ENCODE measurements at regions not wholly inside any gene's neighbourhood (a gene's known extent, or its start where the extent isn't known, plus 50 kb on each side); places are given as distances from the start of the nearest gene placed in this dataset.

GRCh38 chr11:93902921-93903320 lies 52.5 kb upstream of the VSTM5 start:
- no peaks in the 10 kb centered on the region for H4K20me1 ChIP-seq (ENCODE audit: insufficient read depth, low read length)
- no peak overlapping the region for H3K9ac ChIP-seq (ENCODE audit: low read depth, low read length)
- H3K36me3 ChIP-seq (ENCODE audit: insufficient read depth, low read length), result no peaks in the 10 kb centered on the region
- TF ChIP-seq CTCF (IDR thresholded peaks at IDR 0.05; ENCODE audit: borderline replicate concordance, extremely low read depth, low read length, poor library complexity, severe bottlenecking), result no peak
- TF ChIP-seq EZH2 (IDR thresholded peaks at IDR 0.05; ENCODE audit: borderline replicate concordance, low read depth, low read length, severe bottlenecking), result no peak
- no peaks in the 10 kb centered on the region for H3K9me3 ChIP-seq (ENCODE audit: insufficient read depth, low read length, severe bottlenecking)
- H3K27me3 ChIP-seq (ENCODE audit: insufficient read depth, low read length, poor library complexity), result peaks cover 9% of the 10 kb centered on the region
- H2AFZ ChIP-seq (ENCODE audit: low read depth, low read length), result no peak overlapping the region
- H3K79me2 ChIP-seq (ENCODE audit: insufficient read depth, low read length), result no peaks in the 10 kb centered on the region
- no peak overlapping the region for H3K4me2 ChIP-seq (ENCODE audit: insufficient read depth, low read length)
- H3K27ac ChIP-seq (ENCODE audit: low read length), result no peak overlapping the region
- H3K4me3 ChIP-seq (ENCODE audit: low read depth in 1 of 2, low read length in 2 of 2), result no peak overlapping the region
- no peaks in the 10 kb centered on the region for H3K4me1 ChIP-seq (ENCODE audit: insufficient read depth, low read length)
- no peak for ATAC-seq (ENCODE audit: insufficient read depth, low read depth)
- DNase-seq, result no peak

- Histone ChIP-seq H3K4me2 (ENCODE audit: insufficient read depth, low read length) (no peak overlapping the region), H3K4me1 (ENCODE audit: insufficient read depth, low read length) (no peaks in the 10 kb centered on the region), H3K36me3 (ENCODE audit: insufficient read depth, low read length) (no peaks in the 10 kb centered on the region), H2AFZ (ENCODE audit: low read depth, low read length) (no peak overlapping the region), H3K27me3 (ENCODE audit: insufficient read depth, low read length, poor library complexity) (peaks cover 9% of the 10 kb centered on the region), H3K4me3 (ENCODE audit: low read depth in 1 of 2, low read length in 2 of 2) (no peak overlapping the region), H3K79me2 (ENCODE audit: insufficient read depth, low read length) (no peaks in the 10 kb centered on the region), H3K27ac (ENCODE audit: low read length) (no peak overlapping the region), H4K20me1 (ENCODE audit: insufficient read depth, low read length) (no peaks in the 10 kb centered on the region), H3K9me3 (ENCODE audit: insufficient read depth, low read length, severe bottlenecking) (no peaks in the 10 kb centered on the region), H3K9ac (ENCODE audit: low read depth, low read length) (no peak overlapping the region)
- DNase-seq (no peak), ATAC-seq (ENCODE audit: insufficient read depth, low read depth) (no peak)
- TF ChIP-seq EZH2 (IDR thresholded peaks at IDR 0.05; ENCODE audit: borderline replicate concordance, low read depth, low read length, severe bottlenecking) (no peak), CTCF (IDR thresholded peaks at IDR 0.05; ENCODE audit: borderline replicate concordance, extremely low read depth, low read length, poor library complexity, severe bottlenecking) (no peak)
Measured at GRCh38 chr11:93903989-93904388, 53.6 kb upstream of the VSTM5 start.

GRCh38 chr11:93904716-93905115 lies 54.3 kb upstream of the VSTM5 start:
- no peak for DNase-seq

More at GRCh38 chr11:93904716-93905115, 54.3 kb upstream of the VSTM5 start:
- Histone ChIP-seq H4K20me1 (ENCODE audit: insufficient read depth, low read length) (no peaks in the 10 kb centered on the region), H3K9ac (ENCODE audit: low read depth, low read length) (no peak overlapping the region), H2AFZ (ENCODE audit: low read depth, low read length) (no peak overlapping the region), H3K36me3 (ENCODE audit: insufficient read depth, low read length) (no peaks in the 10 kb centered on the region), H3K4me2 (ENCODE audit: insufficient read depth, low read length) (no peak overlapping the region), H3K79me2 (ENCODE audit: insufficient read depth, low read length) (no peaks in the 10 kb centered on the region), H3K27ac (ENCODE audit: low read length) (no peak overlapping the region), H3K9me3 (ENCODE audit: insufficient read depth, low read length, severe bottlenecking) (no peaks in the 10 kb centered on the region), H3K27me3 (ENCODE audit: insufficient read depth, low read length, poor library complexity) (peaks cover 9% of the 10 kb centered on the region), H3K4me1 (ENCODE audit: insufficient read depth, low read length) (no peaks in the 10 kb centered on the region), H3K4me3 (ENCODE audit: low read depth in 1 of 2, low read length in 2 of 2) (no peak overlapping the region)
- TF ChIP-seq EZH2 (IDR thresholded peaks at IDR 0.05; ENCODE audit: borderline replicate concordance, low read depth, low read length, severe bottlenecking), result no peak
- TF ChIP-seq CTCF (IDR thresholded peaks at IDR 0.05; ENCODE audit: borderline replicate concordance, extremely low read depth, low read length, poor library complexity, severe bottlenecking), result no peak
- no peak for ATAC-seq (ENCODE audit: insufficient read depth, low read depth)

Data from DND-41 (cell line).